HG03432 (cell line): ENCODE measurements at regions not wholly inside any gene's neighbourhood (a gene's known extent, or its start where the extent isn't known, plus 50 kb on each side); places are given as distances from the start of the nearest gene placed in this dataset.

Source experiments
- ATAC-seq: cut with Tn5 transposase; IDR thresholded peaks from one replicate; pipeline ENCODE4 v1.9.1; 2021; ENCODE audit warnings: mild to moderate bottlenecking, moderate library complexity; ENCODE audit not compliant: unreplicated experiment

- ATAC-seq = no peak
Observed at GRCh38 chr11:19306179-19306944, 65.6 kb upstream of the E2F8 start.

- no peak for ATAC-seq
Observed at GRCh38 chr11:19301361-19301760, 60.6 kb upstream of the E2F8 start.

GRCh38 chr11:19294444-19294843 lies 53.7 kb upstream of the E2F8 start:
- no peak for ATAC-seq

GRCh38 chr11:19291064-19291463 lies 50.3 kb upstream of the E2F8 start:
- ATAC-seq = no peak
